ENCODE measurements at regions not wholly inside any gene's neighbourhood (a gene's known extent, or its start where the extent isn't known, plus 50 kb on each side); places are given as distances from the start of the nearest gene placed in this dataset.
"Not testable (repeated sequence)": the region's sequence is repeated elsewhere in the genome, so short reads cannot be mapped to it uniquely, and the experiment has no call there.

GRCh38 chr16:52333673-52334072, 213.3 kb downstream of the TOX3 start:
- TF ChIP-seq ZFP3 (CRISPR knock-in tag; IDR thresholded peaks at IDR 0.05); RARB (CRISPR knock-in tag; IDR thresholded peaks at IDR 0.05); ZC3H10 (CRISPR knock-in tag; IDR thresholded peaks at IDR 0.05); ZNF8 (CRISPR knock-in tag; IDR thresholded peaks at IDR 0.05); TSHZ2 (CRISPR knock-in tag; IDR thresholded peaks at IDR 0.05); ZFP30 (CRISPR knock-in tag; IDR thresholded peaks at IDR 0.05); CSRNP3 (CRISPR knock-in tag; IDR thresholded peaks at IDR 0.05); ARNTL (CRISPR knock-in tag; IDR thresholded peaks at IDR 0.05; ENCODE audit: borderline replicate concordance, low read depth); PATZ1 (CRISPR knock-in tag; IDR thresholded peaks at IDR 0.05; ENCODE audit: borderline replicate concordance): not testable (repeated sequence)
